Neural cell (in vitro differentiated cells): ENCODE measurements at regions not wholly inside any gene's neighbourhood (a gene's known extent, or its start where the extent isn't known, plus 50 kb on each side); places are given as distances from the start of the nearest gene placed in this dataset.

Experiments
- H2AFZ ChIP-seq: fragments of 200-600, 300-800 bp; sonication (generic), shearing (Covaris generic); 2 replicates; pipeline ENCODE4 v1.6.0; 2014; ENCODE audit warnings: low read depth, mild to moderate bottlenecking, antibody characterized with exemption, low read length, moderate library complexity
- H3F3A ChIP-seq: fragments of 200-600 bp; shearing (Covaris generic); 2 replicates; pipeline ENCODE4 v1.6.1; 2016; ENCODE audit warnings: mild to moderate bottlenecking, moderate library complexity, mixed read lengths, antibody characterized with exemption, low read length; ENCODE audit not compliant: insufficient read depth, poor library complexity, severe bottlenecking
- H3K27ac ChIP-seq: fragments of 200-600, 300-800 bp; sonication (generic), shearing (Covaris generic); 2 replicates; pipeline ENCODE4 v1.5.1; 2014; ENCODE audit warnings: mild to moderate bottlenecking, low read length, moderate library complexity
- H3K27me3 ChIP-seq: fragments of 300-800, 200-600 bp; sonication (generic), shearing (Covaris generic); 2 replicates; pipeline ENCODE4 v1.6.0; 2014; ENCODE audit warnings: mild to moderate bottlenecking, low read depth, low read length, moderate library complexity; ENCODE audit not compliant: insufficient read depth
- H3K36me3 ChIP-seq: fragments of 300-800, 200-600 bp; sonication (generic), shearing (Covaris generic); 2 replicates; pipeline ENCODE4 v1.5.1; 2014; ENCODE audit warnings: mild to moderate bottlenecking, antibody characterized with exemption, low read length, moderate library complexity; ENCODE audit not compliant: insufficient read depth
- H3K4me2 ChIP-seq: fragments of 300-800, 200-600 bp; sonication (generic), shearing (Covaris generic); 2 replicates; pipeline ENCODE4 v1.6.0; 2014; ENCODE audit warnings: mild to moderate bottlenecking, low read length
- H3K4me3 ChIP-seq: fragments of 300-800, 200-600 bp; sonication (generic), shearing (Covaris generic); 2 replicates; pipeline ENCODE4 v1.5.1; 2014; ENCODE audit warnings: mild to moderate bottlenecking, low read length, moderate library complexity
- H3K79me2 ChIP-seq: fragments of 200-600 bp; shearing (Covaris generic); replicated peaks from 2 replicates; pipeline ENCODE4 v1.6.0; 2014; ENCODE audit warnings: mild to moderate bottlenecking, low read length, moderate library complexity; ENCODE audit not compliant: insufficient read depth
- H3K9ac ChIP-seq: fragments of 300-800, 200-600 bp; sonication (generic), shearing (Covaris generic); 2 replicates; pipeline ENCODE4 v1.6.1; 2016; ENCODE audit warnings: mild to moderate bottlenecking, low read length, mixed read lengths
- H3K9me2 ChIP-seq: fragments of 200-600 bp; shearing (Covaris generic); 2 replicates; pipeline ENCODE4 v1.6.1; 2016; ENCODE audit warnings: mild to moderate bottlenecking, low read length, mixed read lengths; ENCODE audit not compliant: insufficient read depth
- H3K9me3 ChIP-seq: fragments of 200-600, 300-800 bp; sonication (generic), shearing (Covaris generic); 2 replicates; pipeline ENCODE4 v1.6.1; 2016; ENCODE audit warnings: mild to moderate bottlenecking, mixed run types, low read length, moderate library complexity, mixed read lengths
- H4K20me1 ChIP-seq: fragments of 200-600 bp; shearing (Covaris generic); 2 replicates; pipeline ENCODE4 v1.6.1; 2016; ENCODE audit warnings: mild to moderate bottlenecking, mixed run types; ENCODE audit not compliant: insufficient read depth
- CTCF ChIP-seq: fragments of 450-650 bp; IDR thresholded peaks from 2 replicates; pipeline ENCODE4 v1.5.1; 2014; ENCODE audit warnings: antibody characterized with exemption, mild to moderate bottlenecking, moderate library complexity; ENCODE audit not compliant: poor library complexity, severe bottlenecking
- EP300 ChIP-seq: fragments of 450-650 bp; conservative IDR thresholded peaks from 2 replicates; pipeline ENCODE4 v1.6.1; 2014; ENCODE audit warnings: antibody characterized with exemption, mild to moderate bottlenecking, moderate library complexity; ENCODE audit not compliant: poor library complexity, severe bottlenecking
- EZH2 ChIP-seq: fragments of 200-600, 300-800 bp; shearing (Covaris generic), sonication (generic); IDR thresholded peaks from 2 replicates; pipeline ENCODE4 v1.6.1; 2014; ENCODE audit warnings: antibody characterized with exemption, low read length, borderline replicate concordance, mild to moderate bottlenecking; ENCODE audit not compliant: insufficient read depth, poor library complexity, severe bottlenecking
- MXI1 ChIP-seq: fragments of 450-650 bp; conservative IDR thresholded peaks from 2 replicates; pipeline ENCODE4 v1.6.1; 2014; ENCODE audit warnings: antibody characterized with exemption, mild to moderate bottlenecking; ENCODE audit not compliant: poor library complexity, severe bottlenecking
- POLR2AphosphoS5 ChIP-seq: IDR thresholded peaks from 2 replicates; pipeline ENCODE4 v1.6.1; 2012
- RAD21 ChIP-seq: fragments of 450-650 bp; conservative IDR thresholded peaks from 2 replicates; pipeline ENCODE4 v1.6.1; 2014; ENCODE audit warnings: antibody characterized with exemption, mild to moderate bottlenecking, moderate library complexity
- SMC3 ChIP-seq: fragments of 450-650 bp; conservative IDR thresholded peaks from 2 replicates; pipeline ENCODE4 v1.6.1; 2014; ENCODE audit warnings: antibody characterized with exemption, mild to moderate bottlenecking, moderate library complexity; ENCODE audit not compliant: poor library complexity
- TAF1 ChIP-seq: IDR thresholded peaks from 2 replicates; pipeline ENCODE4 v1.6.1; 2012; ENCODE audit warnings: low read depth
- TF ChIP-seq, protein P1 (sequence below): IDR thresholded peaks from 2 replicates; pipeline ENCODE4 v1.6.1; 2012; ENCODE audit warnings: borderline replicate concordance

- Histone ChIP-seq H3K4me3 (no peak overlapping the region), H3K79me2 (no peaks in the 10 kb centered on the region), H4K20me1 (no peaks in the 10 kb centered on the region), H3K9me3 (peaks cover 8% of the 10 kb centered on the region), H3K36me3 (no peaks in the 10 kb centered on the region), H3K9me2 (no peaks in the 10 kb centered on the region), H3K4me2 (no peak overlapping the region), H3K9ac (no peak overlapping the region), H2AFZ (no peak overlapping the region), H3F3A (no peaks in the 10 kb centered on the region), H3K27ac (no peak overlapping the region), H3K27me3 (no peaks in the 10 kb centered on the region)
- TF ChIP-seq SMC3 (no peak), POLR2AphosphoS5 (no peak), TAF1 (no peak)
- TF ChIP-seq, protein P1, sequence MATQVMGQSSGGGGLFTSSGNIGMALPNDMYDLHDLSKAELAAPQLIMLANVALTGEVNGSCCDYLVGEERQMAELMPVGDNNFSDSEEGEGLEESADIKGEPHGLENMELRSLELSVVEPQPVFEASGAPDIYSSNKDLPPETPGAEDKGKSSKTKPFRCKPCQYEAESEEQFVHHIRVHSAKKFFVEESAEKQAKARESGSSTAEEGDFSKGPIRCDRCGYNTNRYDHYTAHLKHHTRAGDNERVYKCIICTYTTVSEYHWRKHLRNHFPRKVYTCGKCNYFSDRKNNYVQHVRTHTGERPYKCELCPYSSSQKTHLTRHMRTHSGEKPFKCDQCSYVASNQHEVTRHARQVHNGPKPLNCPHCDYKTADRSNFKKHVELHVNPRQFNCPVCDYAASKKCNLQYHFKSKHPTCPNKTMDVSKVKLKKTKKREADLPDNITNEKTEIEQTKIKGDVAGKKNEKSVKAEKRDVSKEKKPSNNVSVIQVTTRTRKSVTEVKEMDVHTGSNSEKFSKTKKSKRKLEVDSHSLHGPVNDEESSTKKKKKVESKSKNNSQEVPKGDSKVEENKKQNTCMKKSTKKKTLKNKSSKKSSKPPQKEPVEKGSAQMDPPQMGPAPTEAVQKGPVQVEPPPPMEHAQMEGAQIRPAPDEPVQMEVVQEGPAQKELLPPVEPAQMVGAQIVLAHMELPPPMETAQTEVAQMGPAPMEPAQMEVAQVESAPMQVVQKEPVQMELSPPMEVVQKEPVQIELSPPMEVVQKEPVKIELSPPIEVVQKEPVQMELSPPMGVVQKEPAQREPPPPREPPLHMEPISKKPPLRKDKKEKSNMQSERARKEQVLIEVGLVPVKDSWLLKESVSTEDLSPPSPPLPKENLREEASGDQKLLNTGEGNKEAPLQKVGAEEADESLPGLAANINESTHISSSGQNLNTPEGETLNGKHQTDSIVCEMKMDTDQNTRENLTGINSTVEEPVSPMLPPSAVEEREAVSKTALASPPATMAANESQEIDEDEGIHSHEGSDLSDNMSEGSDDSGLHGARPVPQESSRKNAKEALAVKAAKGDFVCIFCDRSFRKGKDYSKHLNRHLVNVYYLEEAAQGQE = no peak
Measured at GRCh38 chr21:22827422-22827821, 1829.2 kb downstream of the NCAM2 start.

- Histone ChIP-seq H3F3A (no peaks in the 10 kb centered on the region), H3K79me2 (no peaks in the 10 kb centered on the region), H3K36me3 (no peaks in the 10 kb centered on the region), H3K27me3 (no peaks in the 10 kb centered on the region), H3K4me2 (no peak overlapping the region), H3K9me3 (no peaks in the 10 kb centered on the region), H3K27ac (no peak overlapping the region), H2AFZ (no peak overlapping the region), H3K9ac (no peak overlapping the region), H4K20me1 (no peaks in the 10 kb centered on the region), H3K9me2 (no peaks in the 10 kb centered on the region), H3K4me3 (no peak overlapping the region)
- TF ChIP-seq CTCF = no peak
- no peak for TF ChIP-seq EP300
- no peak for TF ChIP-seq TAF1
- no peak for TF ChIP-seq EZH2
- TF ChIP-seq, protein P1 = no peak
- TF ChIP-seq MXI1 = no peak
- TF ChIP-seq SMC3 = no peak
- no peak for TF ChIP-seq POLR2AphosphoS5
- no peak for TF ChIP-seq RAD21
Measured at GRCh38 chr21:22842875-22843274, 1844.7 kb downstream of the NCAM2 start.
